B cell (primary cell): ENCODE measurements at regions not wholly inside any gene's neighbourhood (a gene's known extent, or its start where the extent isn't known, plus 50 kb on each side); places are given as distances from the start of the nearest gene placed in this dataset.

Experiments used
- EZH2 ChIP-seq: IDR thresholded peaks from 2 replicates; pipeline ENCODE4 v1.6.1; 2012; ENCODE audit warnings: borderline replicate concordance, low read depth, mild to moderate bottlenecking, moderate library complexity, low read length; ENCODE audit not compliant: insufficient read depth, poor library complexity, severe bottlenecking
- TF ChIP-seq, protein P1 (sequence below): fragments of 200-600 bp; IDR thresholded peaks from one replicate; pipeline ENCODE4 v1.8.0; 2022; ENCODE audit warnings: antibody characterized with exemption, mild to moderate bottlenecking

DNA sequence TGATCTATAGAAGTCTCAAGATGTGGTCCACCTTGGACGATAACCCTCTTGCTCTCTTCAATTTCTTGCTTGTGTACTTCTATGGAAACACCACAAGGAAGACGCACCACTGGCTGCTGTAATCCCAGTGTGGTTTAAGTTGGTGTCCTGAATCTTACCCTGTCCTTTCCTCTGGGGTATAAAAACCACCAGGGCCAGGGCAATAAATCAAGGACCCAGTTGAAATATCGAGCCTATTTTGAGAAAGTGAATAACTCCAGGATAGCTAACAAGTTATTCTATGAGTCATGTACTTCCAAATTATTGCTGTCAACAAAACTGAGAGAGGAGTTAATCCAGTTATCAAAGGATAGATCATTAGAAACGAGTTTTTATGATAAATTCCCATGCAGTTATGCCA is 137.0 kb downstream of the RND3 start:
- TF ChIP-seq, protein P1, sequence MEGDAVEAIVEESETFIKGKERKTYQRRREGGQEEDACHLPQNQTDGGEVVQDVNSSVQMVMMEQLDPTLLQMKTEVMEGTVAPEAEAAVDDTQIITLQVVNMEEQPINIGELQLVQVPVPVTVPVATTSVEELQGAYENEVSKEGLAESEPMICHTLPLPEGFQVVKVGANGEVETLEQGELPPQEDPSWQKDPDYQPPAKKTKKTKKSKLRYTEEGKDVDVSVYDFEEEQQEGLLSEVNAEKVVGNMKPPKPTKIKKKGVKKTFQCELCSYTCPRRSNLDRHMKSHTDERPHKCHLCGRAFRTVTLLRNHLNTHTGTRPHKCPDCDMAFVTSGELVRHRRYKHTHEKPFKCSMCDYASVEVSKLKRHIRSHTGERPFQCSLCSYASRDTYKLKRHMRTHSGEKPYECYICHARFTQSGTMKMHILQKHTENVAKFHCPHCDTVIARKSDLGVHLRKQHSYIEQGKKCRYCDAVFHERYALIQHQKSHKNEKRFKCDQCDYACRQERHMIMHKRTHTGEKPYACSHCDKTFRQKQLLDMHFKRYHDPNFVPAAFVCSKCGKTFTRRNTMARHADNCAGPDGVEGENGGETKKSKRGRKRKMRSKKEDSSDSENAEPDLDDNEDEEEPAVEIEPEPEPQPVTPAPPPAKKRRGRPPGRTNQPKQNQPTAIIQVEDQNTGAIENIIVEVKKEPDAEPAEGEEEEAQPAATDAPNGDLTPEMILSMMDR, result no peak
- TF ChIP-seq EZH2, result no peak
